CD4-positive, alpha-beta T cell treated with Interleukin-17A for 4 hours (primary cell): ENCODE measurements at regions not wholly inside any gene's neighbourhood (a gene's known extent, or its start where the extent isn't known, plus 50 kb on each side); places are given as distances from the start of the nearest gene placed in this dataset.

Experiments
- DNase-seq: peaks from one replicate; pipeline ENCODE4 v3.0.0-alpha.2; 2020; ENCODE audit warnings: mixed read lengths

DNA sequence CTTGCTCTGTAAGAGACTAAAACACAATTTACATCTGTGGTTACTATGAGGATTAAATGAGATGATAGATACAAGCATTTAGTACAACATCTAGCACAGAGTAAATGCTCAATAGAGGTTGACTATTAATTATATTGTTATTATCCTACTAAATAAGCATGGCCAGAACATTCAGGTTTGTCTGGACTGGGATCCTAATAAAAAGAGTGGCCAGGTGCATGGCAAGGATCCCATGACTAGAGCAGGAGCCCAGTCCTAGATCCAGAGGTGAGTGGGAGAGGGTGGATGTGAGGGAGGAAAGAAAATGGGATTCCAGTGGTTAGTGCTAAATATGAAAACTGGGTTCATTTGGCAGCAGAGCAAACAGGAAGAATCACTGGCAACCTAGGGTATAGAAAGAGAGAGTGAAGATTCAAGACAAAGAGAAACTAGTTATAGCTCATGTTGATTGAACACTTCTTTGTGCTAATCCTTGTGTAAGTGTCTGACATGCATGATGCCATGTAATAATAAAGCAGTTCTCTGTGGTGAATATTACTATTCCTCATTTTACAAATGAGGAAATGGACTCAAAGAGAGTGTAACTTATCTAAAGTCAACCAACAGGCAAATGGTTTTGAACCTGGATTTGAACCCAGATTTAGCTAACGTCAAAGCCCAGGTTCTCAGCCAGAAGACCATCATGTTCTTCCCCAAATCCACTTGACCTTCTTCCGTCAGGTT is 71.1 kb upstream of the FGGY start:
- DNase-seq, result no peak

DNA sequence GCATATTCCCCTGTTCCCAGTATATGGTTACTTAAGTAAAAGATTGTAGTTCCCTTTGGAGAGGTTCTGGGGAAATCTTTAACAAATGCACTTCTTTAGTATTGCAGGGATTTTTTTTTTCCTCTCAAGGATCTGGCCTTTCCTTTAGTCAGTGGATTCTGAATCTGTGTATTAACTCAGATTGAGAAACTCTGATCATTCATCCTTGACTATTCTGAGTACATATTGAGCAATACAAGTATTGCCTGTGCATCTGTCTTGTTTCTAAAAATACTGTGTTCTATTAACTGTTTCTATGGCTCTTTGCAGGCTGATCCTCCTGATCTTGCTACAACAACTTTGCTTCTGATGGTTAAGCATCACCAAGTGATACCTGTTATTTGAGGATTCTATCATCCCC is 67.8 kb upstream of the FGGY start:
- no peak for DNase-seq

DNA sequence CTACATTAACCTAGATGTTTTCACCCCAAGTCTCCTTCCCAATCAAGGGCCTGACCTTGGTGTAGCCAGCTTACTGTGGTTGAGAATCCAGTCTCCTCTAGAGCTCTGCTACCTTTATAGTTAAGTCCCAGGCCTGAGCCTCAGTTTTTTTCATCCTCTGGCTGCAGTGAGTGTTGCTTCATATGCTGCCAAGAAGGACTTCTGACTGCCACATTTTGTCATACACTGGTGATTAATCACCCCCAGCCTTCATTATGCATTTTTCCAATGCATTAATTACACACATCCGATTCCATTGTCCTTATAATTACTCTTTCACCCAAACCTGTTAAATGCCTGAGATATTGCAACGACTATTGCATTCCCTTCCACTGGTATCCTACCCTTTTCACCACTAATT is 66.3 kb upstream of the FGGY start:
- no peak for DNase-seq

DNA sequence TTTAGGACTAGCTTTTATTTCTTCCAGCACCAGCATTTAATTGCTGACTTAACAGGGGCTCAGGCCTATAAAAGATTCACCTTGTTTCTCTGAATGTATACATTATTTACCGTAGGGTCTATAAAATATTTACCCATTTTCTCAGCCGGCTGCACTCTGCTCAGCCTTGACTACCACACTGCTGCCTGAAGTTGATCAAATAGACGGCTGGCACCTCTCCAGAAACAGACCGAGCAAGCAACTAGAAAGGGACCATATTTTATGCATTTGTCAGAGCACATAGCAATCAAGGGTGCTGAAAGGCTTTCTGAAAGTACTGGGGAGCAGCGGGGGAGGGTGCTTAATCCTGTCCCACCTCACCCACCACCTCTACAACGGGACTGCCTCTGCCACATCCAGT is 64.7 kb upstream of the FGGY start:
- no peak for DNase-seq

DNA sequence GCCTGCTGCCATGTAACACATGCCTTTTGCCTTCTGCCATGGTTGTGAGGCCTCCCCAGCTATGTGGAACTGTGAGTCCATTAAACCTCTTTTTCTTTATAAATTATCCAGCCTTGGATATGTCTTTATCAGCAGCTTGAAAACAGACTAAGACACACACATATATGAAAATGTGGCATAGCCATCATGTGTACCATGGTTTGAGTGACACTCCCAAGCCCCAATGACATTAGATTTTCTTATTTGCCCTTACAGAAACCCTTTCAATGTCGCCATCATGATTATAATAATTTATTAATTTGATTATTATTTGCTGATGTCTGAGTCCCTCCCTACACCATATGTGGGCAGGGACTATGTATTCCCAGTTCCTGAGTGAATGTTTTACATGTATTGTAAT is 63.5 kb upstream of the FGGY start:
- no peak for DNase-seq

DNA sequence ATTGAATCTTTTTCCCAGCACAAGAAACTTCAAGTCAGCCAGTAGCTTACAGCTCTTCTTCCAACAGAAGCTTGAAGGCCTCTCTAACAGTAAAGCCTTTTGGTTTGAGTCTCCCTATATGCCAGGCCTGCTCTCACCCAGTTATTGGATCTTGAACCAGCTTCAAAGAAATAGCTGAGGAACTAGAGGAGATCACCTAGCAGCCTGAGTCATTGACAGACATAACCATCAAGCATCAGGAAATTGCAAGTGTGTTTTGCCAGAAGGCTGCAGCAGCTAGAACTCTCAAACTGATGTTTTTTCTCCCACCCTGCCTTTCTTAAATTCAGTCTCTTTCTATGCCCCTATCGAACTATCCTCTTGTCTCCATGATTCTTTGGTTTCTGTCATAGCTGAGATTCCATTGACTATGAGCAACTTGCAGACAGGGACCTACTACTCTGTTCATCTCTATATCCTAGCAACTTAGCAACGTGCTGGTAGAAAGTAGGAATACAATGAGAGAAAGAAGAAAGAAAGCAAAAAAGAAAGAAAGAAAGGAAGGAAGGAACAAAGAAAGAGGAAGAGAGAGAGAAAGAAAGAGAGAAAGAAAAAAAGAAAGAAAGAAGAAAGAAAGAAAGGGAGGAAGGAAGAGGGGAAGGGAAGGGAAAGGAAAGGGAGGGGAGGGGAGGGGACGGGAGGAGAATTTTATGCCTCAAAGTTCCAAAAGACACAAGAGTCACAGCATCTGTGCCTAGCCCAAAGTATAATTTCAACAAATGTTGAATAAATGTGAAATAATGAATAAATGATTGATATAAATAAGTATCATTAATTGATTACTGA is 60.0 kb upstream of the FGGY start:
- no peak for DNase-seq

DNA sequence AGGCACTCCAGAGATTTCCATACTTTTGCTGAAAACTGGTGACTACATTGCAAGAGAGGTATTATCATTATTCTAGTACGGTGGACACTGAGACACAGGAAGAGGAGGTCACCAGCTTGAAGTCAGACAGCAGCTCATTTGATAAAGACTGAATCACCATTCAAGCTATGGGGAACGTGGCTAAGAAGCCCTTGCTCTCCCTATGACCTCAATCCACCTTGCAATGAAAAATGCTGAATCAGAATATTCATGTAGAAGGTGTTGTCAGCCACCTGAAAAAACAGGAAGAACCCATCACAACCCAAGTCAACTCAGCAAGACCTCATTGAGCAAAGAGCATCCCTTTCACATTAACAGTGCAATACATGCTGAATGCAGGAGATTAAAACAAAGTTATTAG is 59.0 kb upstream of the FGGY start:
- no peak for DNase-seq

DNA sequence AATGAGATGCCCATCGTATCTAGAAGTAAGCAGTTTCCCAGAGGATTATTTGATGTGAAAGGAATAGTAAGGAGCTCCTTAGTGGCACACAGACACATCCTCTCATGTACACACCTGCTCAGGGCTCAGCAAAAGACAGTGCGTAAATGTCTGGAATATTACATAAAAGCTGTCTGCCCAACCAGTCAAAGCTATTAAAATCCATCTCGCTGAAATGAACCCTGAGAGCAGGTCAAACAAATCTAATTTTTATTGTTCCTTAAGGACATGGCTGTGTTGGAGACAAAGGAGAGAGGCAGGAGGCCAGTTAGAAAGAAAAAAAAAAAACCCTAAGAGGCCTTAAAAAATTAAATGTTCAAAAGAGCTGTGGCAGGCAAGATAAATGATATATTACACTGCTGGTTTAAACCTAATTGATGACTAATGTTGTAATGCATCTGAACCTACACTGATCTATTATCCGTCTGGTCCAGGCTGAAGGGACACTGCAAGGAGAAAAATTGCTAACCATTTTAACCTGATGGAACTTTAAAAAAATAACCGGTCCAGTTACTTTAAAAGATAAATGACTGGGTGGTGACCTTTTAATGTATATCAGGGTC is 58.5 kb upstream of the FGGY start:
- DNase-seq, result no peak

DNA sequence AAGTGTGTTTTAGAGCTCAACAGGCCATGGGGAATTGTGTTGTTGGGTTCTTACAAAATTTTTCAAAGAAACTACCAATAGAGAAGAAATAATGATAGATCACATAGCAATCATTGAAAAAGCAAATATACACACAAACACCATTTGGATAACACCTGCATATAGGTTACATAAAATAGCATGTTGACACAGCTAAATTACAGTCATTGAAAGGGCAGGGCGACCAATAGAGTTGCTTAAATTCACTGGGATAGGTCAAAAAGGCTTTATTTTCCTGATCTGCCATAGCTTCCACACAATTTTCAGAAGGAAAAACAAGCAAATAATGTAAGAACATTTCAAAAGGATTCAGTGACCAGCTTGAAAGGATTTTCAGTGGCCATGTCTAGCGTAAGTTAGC is 57.9 kb upstream of the FGGY start:
- DNase-seq, result no peak

DNA sequence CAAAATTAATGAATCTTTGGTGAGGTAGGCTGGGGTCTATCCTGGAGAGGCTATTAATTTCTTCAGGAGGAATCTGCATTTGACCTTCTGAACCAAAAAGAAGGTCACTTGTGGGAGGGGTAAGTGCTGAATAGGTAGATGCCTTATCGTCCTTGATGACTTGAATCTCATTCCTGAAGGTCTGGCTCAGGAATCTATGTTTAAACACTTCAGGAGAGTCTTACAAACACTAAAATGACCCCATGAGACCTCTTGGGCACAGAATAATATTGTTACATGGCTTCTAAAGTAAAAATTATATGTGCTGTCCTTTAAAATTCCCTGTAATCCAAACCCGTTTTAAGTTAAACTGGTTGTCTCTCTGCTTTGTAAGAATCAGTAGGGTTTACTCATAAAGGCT is 55.0 kb upstream of the FGGY start:
- DNase-seq, result no peak

DNA sequence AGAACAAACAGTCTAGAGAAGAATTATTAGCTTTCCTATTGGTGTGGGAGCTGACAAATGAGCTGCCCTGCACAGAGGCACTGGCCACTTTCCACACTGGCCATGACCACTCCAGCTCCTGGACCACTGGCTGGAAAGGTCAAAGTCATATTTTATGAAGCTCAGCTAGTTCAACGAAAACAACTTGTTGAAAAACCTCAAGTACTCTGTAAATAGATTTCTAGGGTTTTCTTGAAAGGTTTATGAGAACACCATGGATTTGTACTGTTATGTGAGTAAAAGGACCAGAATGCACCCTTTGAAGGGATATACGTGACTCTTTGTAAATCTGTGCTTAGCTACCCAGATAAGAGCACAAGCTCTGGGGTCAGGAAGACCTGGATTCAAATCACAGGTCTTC is 54.5 kb upstream of the FGGY start:
- DNase-seq, result no peak

DNA sequence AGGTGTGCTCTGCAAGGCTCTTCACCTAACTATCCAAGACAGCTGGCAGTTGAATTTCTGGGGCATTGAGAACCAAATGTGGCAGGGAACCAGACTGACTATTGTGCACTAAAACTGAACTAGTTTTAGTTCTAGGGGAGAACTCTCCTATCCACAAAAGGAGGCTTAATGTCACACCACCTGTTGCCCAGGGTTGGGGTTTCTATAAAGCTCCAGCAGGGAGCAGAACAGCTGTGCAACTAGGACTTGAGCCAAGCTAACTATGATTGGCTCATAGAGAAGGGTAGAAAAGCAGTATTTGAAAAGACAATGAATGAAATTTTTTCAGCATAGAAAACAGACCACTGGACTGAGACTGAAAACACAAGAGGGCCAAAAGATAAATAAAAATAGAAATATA is 53.3 kb upstream of the FGGY start:
- DNase-seq, result no peak

DNA sequence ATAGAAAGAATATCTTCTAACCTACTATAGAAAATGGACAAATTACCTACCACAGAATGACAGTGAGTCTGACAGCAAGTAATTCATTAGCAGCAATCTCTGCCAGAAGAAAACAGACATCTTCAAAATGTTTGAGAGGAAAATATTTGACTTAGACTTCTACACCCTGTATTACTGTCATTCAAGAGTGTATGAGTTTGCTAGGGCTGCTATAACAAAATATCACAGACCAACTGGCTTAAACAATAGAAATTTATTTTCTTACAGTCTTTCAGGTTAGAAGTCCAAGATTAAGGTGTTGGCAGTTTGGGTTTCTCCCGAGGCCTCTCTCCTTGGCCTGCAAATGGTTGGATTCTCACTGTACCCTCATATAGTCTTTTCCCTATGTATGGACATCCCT is 52.9 kb upstream of the FGGY start:
- DNase-seq, result no peak

DNA sequence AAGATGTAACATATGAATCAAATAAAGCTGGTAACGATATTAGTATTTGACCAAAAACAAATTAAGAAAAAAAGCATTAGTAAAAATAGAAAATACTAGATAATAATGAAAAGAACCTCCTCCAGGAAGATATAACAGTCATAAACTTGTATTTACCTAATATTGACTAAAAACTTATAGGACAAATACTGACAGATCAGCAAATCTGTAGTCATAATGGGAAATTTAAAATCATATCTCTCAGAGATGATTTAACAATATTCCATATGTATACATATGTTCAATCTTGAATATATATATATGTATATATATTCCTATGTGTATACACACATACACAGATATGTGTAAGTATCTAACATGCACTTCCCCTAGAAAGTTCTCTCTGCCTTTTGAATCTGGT is 52.0 kb upstream of the FGGY start:
- no peak for DNase-seq
